Aorta (tissue), 5 donors: ENCODE measurements at regions not wholly inside any gene's neighbourhood (a gene's known extent, or its start where the extent isn't known, plus 50 kb on each side); places are given as distances from the start of the nearest gene placed in this dataset.

Source experiments
- ATAC-seq: fragments of 200-7000 bp; cut with Tn5 transposase; one replicate; pipeline ENCODE4 v1.9.1; 2022; ENCODE audit warnings: moderate library complexity; ENCODE audit not compliant: low FRiP score
- DNase-seq, 2 donors: peaks; one replicate each; pipeline ENCODE4 v3.0.0-alpha.2; 2020
- H3K27ac ChIP-seq, 2 donors: one replicate each; pipeline ENCODE4 v1.5.1; 2013; ENCODE audit warnings: low read length in 2 of 2, mild to moderate bottlenecking in 2 of 2, moderate library complexity in 2 of 2, control low read depth in 1 of 2, inconsistent platforms in 1 of 2, low read depth in 1 of 2
- H3K27me3 ChIP-seq, 2 donors: one replicate each; pipeline ENCODE4 v1.6.1; 2013; ENCODE audit warnings: control low read depth in 1 of 2, low read length in 1 of 2, mild to moderate bottlenecking in 1 of 2, moderate library complexity in 1 of 2; ENCODE audit not compliant: insufficient read depth in 2 of 2, control insufficient read depth in 1 of 2
- H3K36me3 ChIP-seq, 2 donors: one replicate each; pipeline ENCODE4 v1.6.1; 2013; ENCODE audit warnings: control low read depth in 1 of 2, low read length in 1 of 2, mild to moderate bottlenecking in 1 of 2; ENCODE audit not compliant: insufficient read depth in 2 of 2, control insufficient read depth in 1 of 2
- H3K4me1 ChIP-seq, 2 donors: one replicate each; pipeline ENCODE4 v1.6.1; 2013; ENCODE audit warnings: low read length in 2 of 2, control low read depth in 1 of 2, mild to moderate bottlenecking in 1 of 2, moderate library complexity in 1 of 2; ENCODE audit not compliant: insufficient read depth in 2 of 2, control insufficient read depth in 1 of 2
- H3K4me3 ChIP-seq, 2 donors: one replicate each; pipeline ENCODE4 v1.5.1; 2013; ENCODE audit warnings: low read length in 2 of 2, control low read depth in 1 of 2, mild to moderate bottlenecking in 1 of 2
- H3K9me3 ChIP-seq: one replicate; pipeline ENCODE4 v1.6.1; 2013; ENCODE audit warnings: mild to moderate bottlenecking, low read length; ENCODE audit not compliant: control insufficient read depth
- WGBS, 2 donors: extraction: QIAGEN DNeasy Blood & Tissue Kit; methylation state at CpG; one replicate each; pipeline ENCODE4 v1.1.7; 2013; 5-methylcytosine and 5-hydroxymethylcytosine counted together
- intact Hi-C, 2 donors: fragments of 100-400 bp; cut with DNase I; formaldehyde crosslinking; loops; one replicate each; pipeline versions ENCODE4 v1.14.2 to v1.15.0; 2022
- donor health status: healthy with polysubstance abuse.
- donor health status: Bipolar disorder and iron deficiency.
- donor health status: DM: no; HTN: no; CAD: no.
- donor health status: DM: no; HTN: no; CAD: no.
- donor health status: DM: yes; HTN: yes; CAD: no.

DNA sequence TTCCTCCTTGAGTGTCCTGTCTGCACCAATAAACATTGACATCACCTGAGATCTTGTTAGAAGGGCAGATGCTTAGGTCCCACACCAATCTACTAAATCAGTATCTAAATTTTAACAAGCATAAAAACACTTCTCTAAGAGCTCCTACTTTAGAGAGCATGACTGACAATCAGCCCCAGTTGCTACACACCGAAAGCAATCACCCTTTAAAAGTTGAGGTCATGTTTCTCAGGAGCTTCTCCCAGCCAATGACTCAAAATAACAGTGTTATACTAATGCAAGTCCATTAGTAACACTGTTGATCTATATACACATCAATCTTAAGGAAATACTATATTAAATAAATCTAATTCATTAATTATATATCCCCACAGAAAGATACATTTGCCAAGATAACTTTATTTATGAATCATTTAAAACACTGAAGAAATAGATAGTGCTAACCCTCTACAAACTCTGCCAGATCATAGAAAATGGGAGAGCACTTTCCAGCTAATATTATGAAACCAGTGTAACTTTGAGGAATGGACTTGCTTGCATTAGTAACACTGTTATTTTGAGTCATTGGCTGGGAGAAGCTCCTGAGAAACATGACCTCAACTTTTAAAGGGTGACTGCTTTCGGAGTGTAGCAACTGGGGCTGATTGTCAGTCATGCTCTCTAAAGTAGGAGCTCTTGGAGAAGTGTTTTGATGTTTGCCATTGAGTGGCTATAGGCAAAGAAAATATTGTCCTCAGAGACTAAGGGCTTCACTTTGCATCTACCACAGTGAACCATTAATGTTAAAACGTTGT, 109.8 kb upstream of the HDX start:
- no peak for DNase-seq
- Histone ChIP-seq H3K4me3 (no peak overlapping the region), H3K27ac (no peak overlapping the region), H3K4me1 (no peaks in the 10 kb centered on the region), H3K36me3 (no peaks in the 10 kb centered on the region), H3K9me3 (no peaks in the 10 kb centered on the region), H3K27me3 (no peaks in the 10 kb centered on the region)
- ATAC-seq = no peak
- 41 to 57% methylated on average over 3 of the region's 3 CpGs for WGBS, 2 donors
- intact Hi-C loops = no loop called here

GRCh38 chrX:84634201-84634782, 132.0 kb upstream of the HDX start:
- H3K36me3 ChIP-seq = no peaks in the 10 kb centered on the region
- no peak overlapping the region for H3K4me3 ChIP-seq
- no peak for DNase-seq
- no peak for ATAC-seq
- H3K27ac ChIP-seq = no peak overlapping the region
- no peaks in the 10 kb centered on the region for H3K4me1 ChIP-seq
- H3K9me3 ChIP-seq = no peaks in the 10 kb centered on the region
- WGBS, 2 donors = 55 to 76% methylated on average over 3 of the region's 3 CpGs
- no peaks in the 10 kb centered on the region for H3K27me3 ChIP-seq
- intact Hi-C loops = no loop called here

- WGBS, 2 donors = 44 to 83% methylated on average over 2 of the region's 2 CpGs
- DNase-seq (no peak), ATAC-seq (no peak)
- Histone ChIP-seq H3K27me3 (no peaks in the 10 kb centered on the region), H3K4me3 (no peak overlapping the region), H3K36me3 (no peaks in the 10 kb centered on the region), H3K9me3 (no peaks in the 10 kb centered on the region), H3K27ac (no peak overlapping the region), H3K4me1 (no peaks in the 10 kb centered on the region)
- intact Hi-C loops = no loop called here
Measured at GRCh38 chrX:84666086-84666485, 163.8 kb upstream of the HDX start.

DNA sequence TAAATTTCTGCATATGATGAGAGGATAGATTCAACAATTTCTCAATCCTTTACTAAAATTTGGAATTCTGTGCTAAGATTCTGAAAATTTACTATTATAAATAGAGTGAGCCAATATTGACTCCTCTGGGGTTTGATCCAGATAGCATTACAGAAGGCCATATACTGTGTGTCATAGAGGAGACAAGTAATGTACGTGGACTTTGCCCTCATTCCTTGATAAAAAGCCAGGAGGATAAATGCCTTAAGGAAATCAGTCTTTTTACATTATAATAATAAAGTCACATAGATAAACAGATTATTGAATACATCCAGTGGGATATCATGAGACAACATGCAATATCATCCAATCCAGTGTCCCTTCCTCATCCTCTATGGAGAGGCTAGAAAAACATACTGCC, 188.0 kb upstream of the HDX start:
- Histone ChIP-seq H3K4me1 (no peaks in the 10 kb centered on the region), H3K9me3 (no peaks in the 10 kb centered on the region), H3K27me3 (no peaks in the 10 kb centered on the region), H3K36me3 (no peaks in the 10 kb centered on the region), H3K4me3 (no peak overlapping the region), H3K27ac (no peak overlapping the region)
- DNase-seq (no peak), ATAC-seq (no peak)
- 61 to 63% methylated on average over 1 of the region's 1 CpG for WGBS, 2 donors
- intact Hi-C loops = no loop called here

- 41 to 56% methylated on average over 2 of the region's 2 CpGs for WGBS, 2 donors
- Histone ChIP-seq H3K9me3 (no peaks in the 10 kb centered on the region), H3K4me1 (no peaks in the 10 kb centered on the region), H3K27ac (no peak overlapping the region), H3K27me3 (no peaks in the 10 kb centered on the region), H3K4me3 (no peak overlapping the region), H3K36me3 (no peaks in the 10 kb centered on the region)
- intact Hi-C loops = no loop called here
- DNase-seq (no peak), ATAC-seq (no peak)
Measured at GRCh38 chrX:84709987-84710386, 207.7 kb upstream of the HDX start.

DNA sequence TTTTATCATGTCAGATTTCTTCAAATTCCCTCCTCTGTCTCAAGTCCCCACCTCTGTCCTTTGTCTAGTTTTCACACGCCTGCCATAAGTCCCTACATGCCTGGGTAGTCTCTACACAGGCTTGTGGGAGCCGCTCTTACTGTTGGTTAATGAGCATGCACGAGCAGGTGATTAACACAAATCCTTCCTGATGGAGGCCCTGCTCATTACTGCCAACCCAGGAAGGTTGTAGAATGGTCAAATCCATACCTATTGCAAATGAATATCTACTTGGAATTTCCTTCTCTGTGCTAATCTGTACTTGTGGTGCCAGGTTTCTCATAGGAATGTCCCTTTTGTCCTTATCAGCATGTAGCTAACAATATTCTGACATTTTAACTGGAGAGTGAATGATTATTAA, 208.4 kb upstream of the HDX start:
- Histone ChIP-seq H3K27me3 (no peaks in the 10 kb centered on the region), H3K4me1 (no peaks in the 10 kb centered on the region), H3K4me3 (no peak overlapping the region), H3K36me3 (no peaks in the 10 kb centered on the region), H3K9me3 (no peaks in the 10 kb centered on the region), H3K27ac (no peak overlapping the region)
- 43 to 54% methylated on average over 3 of the region's 3 CpGs for WGBS, 2 donors
- DNase-seq (no peak), ATAC-seq (no peak)
- intact Hi-C loops = no loop called here

DNA sequence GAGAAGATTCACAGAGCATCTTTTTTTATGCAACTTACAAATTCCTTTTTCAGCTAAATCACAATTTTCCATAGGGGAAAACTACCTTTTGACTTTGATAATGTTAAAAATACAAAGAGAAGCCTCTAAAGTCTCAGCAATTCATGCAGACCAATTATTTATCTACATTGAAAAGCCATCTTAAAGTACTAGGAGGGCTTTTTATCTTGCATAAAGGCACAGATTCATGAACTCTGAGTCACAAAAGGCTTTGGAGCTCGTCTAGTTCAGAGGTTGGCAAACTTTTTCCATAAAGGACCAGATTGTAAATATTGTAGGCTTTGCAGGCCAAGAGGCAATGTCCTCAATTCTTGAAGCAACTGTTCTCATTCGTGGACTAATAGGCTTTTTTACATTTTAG, 210.4 kb upstream of the HDX start:
- no peak for DNase-seq
- H3K36me3 ChIP-seq = no peaks in the 10 kb centered on the region
- H3K9me3 ChIP-seq = no peaks in the 10 kb centered on the region
- no peaks in the 10 kb centered on the region for H3K4me1 ChIP-seq
- intact Hi-C loops = no loop called here
- no peak overlapping the region for H3K27ac ChIP-seq
- WGBS, 2 donors = 12 to 13% methylated on average over 2 of the region's 2 CpGs
- no peaks in the 10 kb centered on the region for H3K27me3 ChIP-seq
- no peak overlapping the region for H3K4me3 ChIP-seq
- ATAC-seq = no peak

- Histone ChIP-seq H3K36me3 (no peaks in the 10 kb centered on the region), H3K9me3 (no peaks in the 10 kb centered on the region), H3K4me1 (no peaks in the 10 kb centered on the region), H3K27ac (no peak overlapping the region), H3K27me3 (no peaks in the 10 kb centered on the region), H3K4me3 (no peak overlapping the region)
- ATAC-seq = no peak
- DNase-seq = no peak
- WGBS, 2 donors = 49 to 60% methylated on average over 4 of the region's 4 CpGs
- intact Hi-C loops = no loop called here
Measured at GRCh38 chrX:84715315-84715714, 213.1 kb upstream of the HDX start.

- H3K27ac ChIP-seq = no peak overlapping the region
- H3K4me3 ChIP-seq = no peak overlapping the region
- ATAC-seq (no peak), DNase-seq (no peak)
- no peaks in the 10 kb centered on the region for H3K4me1 ChIP-seq
- H3K9me3 ChIP-seq = no peaks in the 10 kb centered on the region
- intact Hi-C loops = no loop called here
- 46 to 63% methylated on average over 2 of the region's 2 CpGs for WGBS, 2 donors
- no peaks in the 10 kb centered on the region for H3K36me3 ChIP-seq
- H3K27me3 ChIP-seq = no peaks in the 10 kb centered on the region
Measured at GRCh38 chrX:84717343-84717742, 215.1 kb upstream of the HDX start.
